Activated T-cell treated with anti-CD3 and anti-CD28 coated beads, Interleukin-2, amount 50 U/mL, for 1 hour (primary cell): ENCODE measurements at regions not wholly inside any gene's neighbourhood (a gene's known extent, or its start where the extent isn't known, plus 50 kb on each side); places are given as distances from the start of the nearest gene placed in this dataset.

Experiments
- DNase-seq: peaks from one replicate; pipeline ENCODE4 v3.0.0-alpha.2; 2020

DNA sequence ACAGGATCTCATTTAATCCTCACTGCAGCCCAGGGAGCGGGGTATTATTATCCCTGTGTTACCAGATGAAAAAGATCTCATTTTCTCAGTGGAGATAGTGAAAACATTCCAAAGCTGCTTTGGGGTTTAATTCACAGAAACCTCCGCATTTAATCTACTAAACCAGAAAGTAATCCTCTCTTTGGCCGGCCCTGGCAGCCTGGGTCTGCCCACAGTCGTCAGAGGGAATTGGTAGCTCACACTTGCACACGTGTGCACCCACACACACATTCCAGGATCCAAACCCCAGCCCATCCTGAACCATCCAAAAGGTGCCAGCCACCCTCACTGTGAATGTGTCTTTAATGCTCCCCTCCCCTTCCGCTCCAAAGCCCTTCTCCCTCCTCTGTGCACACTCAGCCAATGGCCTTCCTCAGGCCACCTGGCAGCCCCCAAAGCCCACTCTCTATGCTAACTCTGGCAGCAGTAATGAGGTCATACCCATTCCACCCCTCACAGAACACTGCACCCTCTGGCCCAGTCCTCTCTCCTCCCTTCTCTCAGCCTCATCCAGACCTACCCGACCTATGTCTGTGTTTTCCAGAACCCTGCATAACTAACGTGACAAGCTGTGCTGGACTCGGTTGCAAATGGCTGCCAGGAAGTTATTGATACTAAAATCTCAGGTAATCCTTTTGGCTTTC is 466.2 kb downstream of the SOX6 start:
- no peak for DNase-seq

GRCh38 chr11:15893080-15893492 is 463.3 kb downstream of the SOX6 start:
- DNase-seq, result no peak

GRCh38 chr11:15896026-15896425 is 460.3 kb downstream of the SOX6 start:
- no peak for DNase-seq

DNA sequence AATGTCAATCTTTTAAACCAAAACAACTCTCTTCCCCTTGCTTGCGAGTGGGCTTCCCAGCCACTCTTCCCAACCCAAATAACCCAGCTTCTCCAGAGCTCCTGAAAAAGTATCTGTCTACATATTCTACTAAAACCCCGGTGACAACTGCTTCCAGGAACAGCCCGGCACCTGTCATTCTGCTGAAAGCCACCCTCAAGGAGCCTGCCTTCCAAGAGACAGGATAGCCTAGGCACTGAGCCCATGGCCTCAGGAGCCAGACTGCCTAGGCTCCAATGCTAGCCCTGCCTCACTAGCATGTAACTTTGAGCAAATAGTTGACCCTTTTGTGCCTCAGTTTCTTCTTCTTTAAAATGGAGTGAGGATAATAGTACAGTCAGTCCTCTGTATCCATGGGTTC is 459.8 kb downstream of the SOX6 start:
- DNase-seq, result no peak

DNA sequence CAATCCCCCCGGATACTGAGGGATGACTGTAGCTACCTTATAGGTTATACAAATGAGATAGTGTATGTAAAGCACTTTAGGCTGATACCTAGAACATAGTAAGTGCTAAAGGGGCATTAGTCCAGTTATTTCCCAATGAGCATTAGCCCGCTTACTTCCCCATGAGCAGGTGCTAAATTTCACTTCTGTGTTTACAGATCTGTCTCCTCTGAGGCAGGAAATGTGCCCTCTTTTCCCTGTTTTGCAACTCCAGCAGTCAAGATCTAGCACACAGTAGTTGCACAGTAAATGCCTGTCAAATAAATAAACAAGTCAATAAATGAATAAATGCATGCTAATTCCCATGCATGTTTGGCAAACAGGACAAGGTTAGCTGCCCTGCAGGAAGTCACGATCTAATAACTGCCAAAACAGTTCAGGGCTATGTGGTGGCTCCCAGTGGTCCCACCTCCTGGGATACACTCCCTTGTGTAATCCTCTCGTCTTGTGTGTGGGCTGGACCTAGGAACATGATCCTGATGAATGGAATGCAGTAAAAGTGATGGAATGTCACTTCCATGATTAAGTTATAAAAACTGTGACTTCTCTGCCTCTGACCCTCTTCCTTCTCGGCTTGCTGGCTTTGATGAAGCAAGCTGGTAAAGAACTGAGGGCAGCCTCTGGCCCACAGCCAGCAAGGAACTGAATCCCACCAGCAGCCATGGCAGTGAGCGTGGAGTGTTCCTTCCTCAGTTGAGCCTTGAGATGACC is 459.0 kb downstream of the SOX6 start:
- no peak for DNase-seq

DNA sequence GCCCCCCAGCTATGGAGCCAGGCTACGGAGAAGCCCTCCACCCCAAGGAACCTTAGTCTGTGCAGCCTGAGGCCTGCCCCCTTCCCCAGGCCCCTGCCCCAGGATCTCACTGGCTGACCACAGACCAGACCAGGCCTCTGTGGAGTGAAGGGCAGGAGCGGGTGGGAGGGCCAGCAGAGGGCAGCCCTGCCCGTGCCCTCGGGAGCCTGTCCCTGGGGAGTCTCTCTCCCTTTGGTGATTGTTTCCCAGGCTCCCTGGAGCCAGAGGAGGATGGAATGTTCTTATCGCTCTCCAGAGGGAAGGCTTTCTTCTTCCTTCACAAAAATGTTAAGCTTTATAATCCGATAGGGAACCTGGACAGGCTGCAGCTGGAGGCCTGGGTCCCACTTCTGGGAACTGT is 455.3 kb downstream of the SOX6 start:
- DNase-seq, result no peak

GRCh38 chr11:15901790-15902189 is 454.6 kb downstream of the SOX6 start:
- DNase-seq, result no peak

GRCh38 chr11:15903246-15903645 is 453.1 kb downstream of the SOX6 start:
- no peak for DNase-seq

- DNase-seq, result no peak
Measured at GRCh38 chr11:15905366-15906104, 450.8 kb downstream of the SOX6 start.

DNA sequence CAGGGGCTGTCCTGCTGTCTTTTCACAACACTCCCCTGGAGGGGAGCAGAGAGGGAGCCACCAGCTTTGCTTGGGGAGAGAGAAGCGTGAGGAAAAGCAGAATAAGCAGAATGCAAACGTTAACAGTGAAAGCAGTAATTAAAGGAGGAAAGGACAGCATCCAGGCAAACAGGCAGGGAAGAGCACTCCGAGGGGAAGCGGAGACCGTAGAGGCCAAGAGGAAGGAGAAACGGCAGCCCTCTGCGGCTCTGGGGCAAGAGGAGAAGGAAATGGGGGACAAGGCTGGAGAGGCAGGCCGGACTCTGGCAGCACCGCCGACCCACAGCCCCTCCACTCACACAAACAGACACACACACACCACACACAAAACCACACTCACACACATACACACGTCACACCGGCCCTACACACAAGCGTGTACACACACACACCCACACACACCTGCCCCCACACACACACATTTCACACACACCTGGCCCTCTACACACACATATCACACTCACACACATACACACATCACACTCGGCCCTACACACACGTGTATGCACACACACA is 449.8 kb downstream of the SOX6 start:
- DNase-seq, result no peak

GRCh38 chr11:15907806-15908205 is 448.5 kb downstream of the SOX6 start:
- DNase-seq, result no peak

DNA sequence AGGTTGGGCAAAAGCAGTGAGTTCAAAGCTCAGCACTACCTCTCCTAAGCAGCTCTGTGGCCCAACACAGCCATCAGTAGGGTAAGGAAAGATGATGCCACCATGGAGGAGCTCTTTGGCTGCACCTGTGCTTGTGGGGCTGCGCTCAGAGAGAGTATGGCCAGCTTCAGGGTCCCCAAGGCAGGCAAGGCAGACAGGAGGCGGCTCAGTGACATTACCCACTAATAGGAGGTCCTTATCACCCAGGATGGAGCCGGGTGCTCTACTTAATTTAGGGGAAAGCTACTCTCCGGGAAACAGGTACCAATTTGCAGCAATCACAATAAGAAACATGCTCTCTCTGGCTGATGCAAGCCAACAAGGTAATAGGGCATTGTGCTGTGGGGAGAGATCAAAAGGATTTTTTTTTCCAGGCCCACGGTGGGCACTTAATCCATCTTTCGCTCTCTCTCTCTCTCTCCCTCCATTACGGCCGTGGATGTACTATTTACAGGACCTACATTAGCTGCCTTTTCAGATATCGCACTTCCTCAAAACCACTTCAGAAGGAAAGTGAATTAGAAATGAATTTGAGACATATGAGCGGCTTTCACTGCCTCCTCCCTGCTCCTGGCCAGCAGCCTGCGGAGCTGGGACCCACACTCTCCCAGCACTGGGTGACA is 446.3 kb downstream of the SOX6 start:
- DNase-seq, result no peak

DNA sequence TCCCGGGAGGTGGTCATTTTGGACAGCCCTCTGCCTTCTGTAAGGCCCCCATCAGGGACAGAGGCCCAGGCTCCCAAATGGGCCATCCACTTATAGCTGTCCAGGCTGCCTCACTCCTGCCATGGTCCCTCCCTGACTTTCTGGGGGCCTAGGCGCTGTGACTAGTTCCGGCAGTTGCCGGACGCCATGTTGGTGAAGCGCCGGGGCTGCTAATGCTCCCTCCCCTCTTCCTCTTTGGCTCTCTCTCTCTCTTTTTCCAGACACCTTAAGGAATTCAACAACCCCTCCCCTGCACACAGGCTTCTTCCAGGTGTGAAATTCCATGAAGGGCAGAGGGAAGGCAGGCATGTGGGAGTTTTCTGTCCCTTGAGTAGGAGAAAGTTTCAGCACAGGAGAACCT is 445.6 kb downstream of the SOX6 start:
- DNase-seq, result no peak

DNA sequence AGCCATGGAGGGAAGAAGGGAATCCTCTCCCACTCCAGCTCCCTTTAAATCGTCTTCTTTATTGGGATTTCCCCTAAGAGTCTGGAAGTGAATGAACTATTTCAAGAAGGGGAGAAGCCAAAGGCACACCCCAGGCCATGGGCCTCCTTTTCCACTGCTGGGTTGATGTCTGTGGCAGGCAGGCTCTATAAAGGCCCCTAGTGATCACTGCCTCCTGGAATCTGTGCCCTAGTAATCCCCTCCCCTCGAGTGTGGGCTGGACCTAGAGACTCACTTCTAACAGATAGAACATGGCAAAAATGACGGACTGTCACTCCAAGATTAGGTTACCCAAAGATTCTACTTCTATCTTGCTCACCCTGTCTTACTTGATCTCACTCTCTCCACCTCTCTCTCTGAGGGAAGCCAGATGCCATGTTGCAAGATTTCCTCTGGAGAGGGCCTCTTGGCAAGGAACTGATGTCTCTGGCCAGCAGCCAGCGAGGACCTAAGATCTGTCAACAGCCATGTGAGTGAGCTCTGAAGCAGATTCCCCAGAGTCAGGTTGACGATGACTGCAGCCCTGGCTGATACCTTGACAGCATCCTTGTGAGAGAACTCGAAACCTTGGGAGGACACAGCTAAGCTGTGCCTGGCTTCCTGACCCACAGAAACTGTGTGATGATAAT is 444.8 kb downstream of the SOX6 start:
- no peak for DNase-seq

DNA sequence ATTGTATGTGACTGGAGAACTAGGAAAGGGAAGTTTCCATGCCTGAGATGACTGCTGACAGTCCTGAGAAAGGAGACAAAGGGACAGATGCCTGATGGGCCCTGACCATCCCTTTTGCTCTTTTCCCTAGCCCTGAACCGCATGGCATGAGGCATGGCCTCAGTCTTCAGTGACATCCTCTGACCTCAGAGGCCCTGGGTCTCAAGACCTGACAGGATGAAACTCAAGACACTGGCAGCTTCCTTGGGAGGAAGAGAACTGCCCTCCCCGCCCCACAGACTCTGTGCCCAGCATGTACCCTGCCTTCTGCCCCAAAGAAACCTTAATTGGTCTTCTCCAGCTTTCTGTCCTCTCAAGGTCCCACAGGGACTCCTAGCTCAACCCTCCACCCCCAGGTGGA is 444.1 kb downstream of the SOX6 start:
- DNase-seq, result no peak

DNA sequence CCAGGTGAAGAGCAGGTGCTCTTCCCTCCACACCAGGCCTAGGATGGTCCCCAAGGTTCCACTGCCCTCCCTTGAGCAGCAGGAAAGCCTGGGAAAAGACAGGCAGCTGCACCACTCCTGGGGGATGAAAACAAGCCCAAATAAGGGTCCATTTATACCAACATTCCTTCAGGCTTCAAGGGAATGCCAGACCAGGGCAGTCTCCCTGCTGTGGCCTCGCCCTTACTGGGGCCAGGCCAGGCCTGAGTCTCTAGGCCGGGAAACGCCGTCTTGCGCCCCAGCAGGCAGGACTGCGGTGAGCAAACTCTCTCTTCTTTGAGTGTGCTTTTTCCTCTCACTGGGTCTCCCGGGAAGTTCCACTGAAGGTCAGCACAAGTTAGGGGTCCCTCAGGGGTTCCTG is 443.5 kb downstream of the SOX6 start:
- no peak for DNase-seq

DNA sequence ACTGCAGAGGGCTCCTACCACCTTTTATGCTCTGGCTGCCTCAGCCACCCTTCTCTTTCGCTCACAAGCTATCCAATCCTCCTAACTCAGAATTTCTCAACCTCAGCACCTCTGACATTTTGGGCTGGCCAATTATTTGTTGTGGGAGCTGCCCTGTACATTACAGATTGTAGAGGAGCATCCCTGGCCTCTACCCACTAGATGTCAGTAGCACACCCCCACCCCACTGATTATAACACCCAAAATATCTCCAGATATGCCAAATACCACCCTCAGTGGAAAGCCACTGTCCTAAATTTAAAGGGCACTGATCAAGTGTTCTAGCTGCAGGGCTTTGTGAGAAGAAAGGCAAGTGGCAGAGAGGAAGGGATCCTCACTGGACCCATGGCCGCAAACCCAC is 443.1 kb downstream of the SOX6 start:
- no peak for DNase-seq
